GM21717 (cell line): ENCODE measurements at regions not wholly inside any gene's neighbourhood (a gene's known extent, or its start where the extent isn't known, plus 50 kb on each side); places are given as distances from the start of the nearest gene placed in this dataset.

ENCODE experiments used
- ATAC-seq: cut with Tn5 transposase; IDR thresholded peaks from one replicate; pipeline ENCODE4 v1.9.1; 2021; ENCODE audit warnings: mild to moderate bottlenecking, moderate library complexity; ENCODE audit not compliant: unreplicated experiment

DNA sequence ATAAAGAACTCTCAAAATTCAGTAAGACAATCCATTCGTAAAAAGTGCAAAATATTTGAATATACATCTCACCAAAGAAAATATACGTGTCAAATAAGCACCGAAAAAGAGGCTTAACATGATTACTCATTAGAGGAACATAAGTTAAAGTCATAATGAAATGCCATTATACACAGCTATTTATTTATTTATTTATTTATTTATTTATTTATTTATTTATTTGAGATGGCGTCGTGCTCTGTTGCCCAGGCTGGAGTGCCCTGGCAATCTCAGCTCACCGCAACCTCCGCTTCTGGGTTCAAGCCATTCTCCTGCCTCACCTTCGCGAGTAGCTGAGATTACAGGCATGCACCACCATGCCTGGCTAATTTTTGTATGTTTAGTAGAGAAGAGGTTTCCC is 203.6 kb upstream of the UBASH3B start:
- ATAC-seq = no peak

DNA sequence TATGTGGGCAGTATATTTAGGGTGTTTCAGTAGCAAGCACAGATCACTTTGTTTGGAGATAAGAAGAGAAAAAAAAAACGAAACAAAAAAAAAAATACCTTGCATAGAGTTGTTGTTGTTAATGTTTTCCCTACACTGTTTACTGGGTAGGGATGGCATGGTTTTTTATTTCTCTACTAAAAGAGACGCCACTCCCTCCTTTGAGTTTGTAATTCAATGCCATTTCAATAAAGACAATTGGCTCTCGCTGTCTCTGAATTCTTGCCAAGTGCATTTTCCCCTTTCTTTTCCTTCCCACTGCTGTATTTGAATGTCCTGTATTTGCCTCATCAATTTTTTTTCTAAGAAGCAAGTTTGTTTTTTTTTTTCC is 213.9 kb upstream of the UBASH3B start:
- no peak for ATAC-seq

DNA sequence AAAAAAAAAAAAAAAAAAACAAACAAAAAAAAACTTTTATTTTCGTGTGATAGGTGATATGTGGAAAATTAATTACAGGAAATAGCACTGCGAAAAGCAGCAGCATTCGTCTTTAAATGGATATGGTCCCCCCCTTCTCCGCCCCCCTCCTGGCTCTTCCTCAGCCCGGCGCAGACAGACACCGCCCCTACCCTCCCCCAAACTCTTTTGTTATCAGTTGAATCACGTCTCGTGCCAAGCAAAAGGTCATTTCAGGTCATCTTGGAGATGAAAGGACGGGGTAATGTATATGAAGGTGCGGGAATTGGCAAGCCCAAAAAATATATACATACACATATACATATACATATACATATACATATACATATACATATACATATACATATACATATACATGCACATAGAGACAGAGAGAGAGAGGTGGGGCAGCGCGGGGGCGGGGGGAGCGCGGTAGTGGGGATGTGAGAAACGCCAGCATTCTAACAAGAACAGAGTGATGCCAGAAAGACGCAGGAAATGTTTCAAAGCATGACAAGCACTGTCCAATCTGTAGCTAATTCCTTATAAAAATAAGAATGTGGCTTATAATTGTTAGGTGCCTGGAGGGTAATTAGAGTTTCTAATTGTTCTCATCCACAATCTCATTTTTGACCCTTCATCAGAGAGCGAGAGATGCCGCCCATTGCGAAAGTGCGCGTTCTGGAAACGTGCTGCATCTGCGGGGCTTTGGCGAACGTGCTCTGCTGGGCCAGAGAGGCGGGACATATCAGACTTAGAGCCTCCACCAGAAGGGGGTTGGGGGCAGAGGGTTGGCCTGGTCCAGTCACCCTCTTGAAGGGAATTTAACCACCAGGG is 214.5 kb upstream of the UBASH3B start:
- no peak for ATAC-seq

DNA sequence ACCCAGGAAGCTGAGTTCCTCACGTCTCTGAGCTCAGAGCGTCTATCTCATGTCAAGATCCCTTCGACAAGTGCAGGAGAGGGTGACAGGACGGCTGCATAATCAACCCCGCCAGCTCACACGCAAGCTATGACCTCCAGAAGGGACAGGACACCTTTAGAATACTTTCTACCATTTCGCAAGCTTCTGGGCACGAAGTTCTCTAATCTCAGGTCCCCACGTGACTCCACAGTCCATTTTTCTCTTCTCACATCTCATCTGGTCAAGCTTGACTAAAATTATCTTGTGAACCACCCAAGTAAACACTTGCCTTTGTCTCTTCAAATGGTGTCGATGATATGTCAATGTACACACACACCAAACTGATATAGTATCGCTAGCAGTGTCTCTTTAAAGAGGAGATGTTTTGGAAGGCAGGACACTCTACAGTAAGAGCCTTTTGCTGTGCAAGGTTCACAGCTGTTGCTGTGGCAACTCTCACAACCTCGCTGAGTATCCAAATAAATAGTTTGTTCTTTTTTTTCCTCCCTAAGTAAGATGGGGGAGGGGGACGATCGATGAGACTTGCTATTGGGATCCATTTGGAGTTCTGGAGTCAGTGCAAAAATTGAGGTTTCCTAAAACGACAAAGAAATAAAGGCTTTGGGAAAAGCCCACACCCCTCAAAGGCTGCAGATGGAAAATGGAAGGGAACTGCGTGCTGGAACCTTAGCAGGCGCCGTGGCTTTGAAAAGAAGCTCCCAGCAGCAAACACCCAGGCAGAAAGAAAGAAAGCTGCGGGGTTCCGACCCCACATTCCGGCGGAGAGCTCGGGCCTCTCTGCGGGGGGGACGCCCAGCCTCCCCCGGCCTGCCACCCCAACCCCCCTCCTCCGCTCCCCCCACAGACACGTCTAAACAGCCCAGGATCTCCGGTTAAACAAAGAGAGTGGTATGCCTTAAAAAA is 215.4 kb upstream of the UBASH3B start:
- ATAC-seq = no peak

DNA sequence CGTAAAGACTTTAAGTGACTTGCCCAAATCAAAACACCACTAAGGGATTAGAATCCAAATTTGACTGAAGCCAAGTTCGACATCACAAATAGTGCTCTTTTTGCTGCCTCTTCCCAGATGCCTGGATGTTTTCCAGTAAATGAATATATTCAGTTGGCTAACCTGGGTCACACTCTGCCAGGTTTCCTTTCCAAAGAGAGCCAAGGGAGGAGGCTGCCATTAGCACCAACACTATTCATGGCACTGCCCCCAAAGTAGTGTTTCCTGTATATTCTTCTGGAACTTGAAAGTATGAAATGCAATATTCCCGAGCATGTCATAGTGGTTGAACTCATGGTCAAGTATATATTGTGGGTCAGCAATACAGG is 219.3 kb upstream of the UBASH3B start:
- ATAC-seq = no peak

DNA sequence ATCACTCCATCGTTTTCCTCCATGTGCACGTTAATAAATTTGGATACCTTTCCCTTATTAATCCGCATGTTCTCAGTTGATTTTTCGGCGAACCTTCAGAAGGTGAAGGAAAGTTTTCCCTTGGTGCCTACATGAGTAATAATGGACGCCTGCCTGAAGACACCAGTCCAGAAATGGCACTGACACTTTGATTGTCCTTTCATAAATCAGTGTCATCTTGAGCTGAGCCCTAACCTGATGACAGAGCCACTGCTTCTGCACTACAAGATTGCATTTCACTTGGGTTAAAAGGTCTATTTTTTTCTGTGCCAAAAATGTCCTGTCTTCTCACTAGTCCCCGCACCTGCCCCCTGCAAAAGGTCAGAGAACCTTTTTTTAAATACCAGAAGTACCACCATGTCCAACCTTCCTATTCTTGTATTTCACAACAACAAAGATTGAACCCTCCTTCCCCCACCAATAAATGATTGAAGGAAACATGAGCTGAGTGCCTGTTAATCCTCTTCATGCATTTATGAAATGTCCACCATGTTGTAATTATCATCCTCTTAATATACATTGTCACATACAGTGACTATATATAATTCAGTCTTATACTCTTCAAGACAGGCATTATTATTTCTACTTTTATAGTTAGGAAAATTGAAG is 219.9 kb upstream of the UBASH3B start:
- ATAC-seq = no peak

DNA sequence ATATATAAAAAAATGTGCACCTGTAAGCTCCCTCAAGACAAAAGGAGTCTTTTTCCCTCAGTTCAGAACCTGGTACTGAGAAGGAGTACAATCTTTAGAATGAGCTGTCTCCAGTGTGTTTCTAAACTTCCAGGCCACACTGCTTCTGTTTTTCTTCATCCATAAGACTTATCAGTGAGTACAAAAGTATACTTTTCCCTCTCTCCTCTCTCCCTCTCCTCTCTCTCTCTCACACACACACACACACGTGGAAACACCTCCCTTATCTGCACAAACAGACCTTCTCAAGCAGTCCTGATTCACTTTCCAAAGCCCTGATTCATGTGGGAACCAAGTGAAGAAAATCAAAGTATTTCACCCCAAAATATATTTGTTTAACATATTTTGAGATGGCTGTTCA is 220.7 kb upstream of the UBASH3B start:
- no peak for ATAC-seq

DNA sequence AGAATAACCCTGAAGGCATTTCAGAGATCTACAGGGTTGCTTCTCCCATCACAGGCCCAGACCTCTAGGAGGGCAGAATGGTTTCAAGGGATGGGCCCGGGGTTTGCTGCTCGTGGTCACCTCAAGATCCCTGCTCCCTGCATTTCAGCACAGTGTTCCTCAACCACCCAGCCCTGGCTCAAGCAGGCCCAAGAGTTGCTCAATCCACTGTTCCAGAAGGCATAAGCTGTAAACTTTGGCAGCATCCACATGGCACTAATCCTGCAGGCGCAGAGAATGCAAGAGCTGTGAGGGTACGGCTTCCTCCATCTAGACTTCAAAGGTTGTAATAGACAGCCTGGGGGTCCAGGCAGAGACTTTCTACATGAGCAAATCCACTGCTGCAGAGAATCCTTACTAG is 225.0 kb upstream of the UBASH3B start:
- no peak for ATAC-seq

DNA sequence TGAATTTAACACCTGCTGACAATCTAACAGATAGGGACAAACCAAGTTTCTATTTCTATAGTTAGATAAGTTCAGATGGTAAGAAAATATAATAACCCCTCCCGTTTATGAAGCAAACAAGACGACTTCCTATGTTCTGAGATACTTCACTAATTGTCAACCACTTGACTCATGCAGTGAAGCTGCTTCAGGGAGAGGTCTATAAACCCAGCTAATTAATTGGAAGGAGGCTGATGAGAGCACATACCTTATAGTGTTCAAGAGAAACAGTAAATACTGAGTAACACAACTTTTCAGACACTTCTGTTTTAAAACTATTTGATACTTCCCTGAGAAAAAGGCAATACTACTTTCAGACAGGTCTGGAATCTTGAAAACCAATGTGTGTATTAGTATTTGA is 229.4 kb upstream of the UBASH3B start:
- ATAC-seq = no peak

DNA sequence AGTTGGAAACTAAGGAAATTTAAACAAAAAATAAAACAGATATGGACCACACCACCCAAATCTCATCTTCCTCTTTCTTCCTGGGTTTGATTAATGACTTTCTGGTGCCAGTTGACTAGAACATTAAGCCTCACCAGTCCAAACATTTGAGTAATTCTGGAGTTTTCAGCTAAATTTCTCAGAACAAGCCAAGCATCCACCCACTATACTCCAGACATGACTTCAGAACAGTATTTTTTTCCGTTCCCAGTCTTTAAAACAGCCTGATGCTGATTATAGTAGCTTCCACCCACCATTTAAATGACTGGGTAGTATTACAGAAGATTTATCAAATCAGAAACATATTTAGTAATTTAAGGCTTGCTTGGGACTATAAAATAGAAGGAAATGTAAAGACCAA is 230.9 kb upstream of the UBASH3B start:
- no peak for ATAC-seq

DNA sequence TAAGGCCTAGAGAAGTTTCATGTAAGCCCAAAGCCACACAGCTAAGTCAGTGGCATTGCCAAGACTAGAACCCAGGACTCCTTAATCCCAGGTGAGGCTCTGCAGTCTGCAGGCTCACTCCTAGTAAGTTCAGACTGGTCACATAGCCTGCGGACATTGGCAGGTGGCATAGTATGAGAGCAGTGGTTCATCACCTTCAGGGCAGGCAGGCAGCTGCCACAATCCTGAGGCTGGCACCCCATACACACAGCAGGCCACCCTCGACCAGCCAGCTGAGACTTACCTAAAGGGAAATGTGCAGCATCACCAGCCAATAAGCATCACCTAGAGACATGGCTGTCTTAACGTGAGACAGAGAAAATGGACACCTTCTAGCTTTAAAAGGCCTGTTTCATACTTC is 231.6 kb upstream of the UBASH3B start:
- no peak for ATAC-seq

DNA sequence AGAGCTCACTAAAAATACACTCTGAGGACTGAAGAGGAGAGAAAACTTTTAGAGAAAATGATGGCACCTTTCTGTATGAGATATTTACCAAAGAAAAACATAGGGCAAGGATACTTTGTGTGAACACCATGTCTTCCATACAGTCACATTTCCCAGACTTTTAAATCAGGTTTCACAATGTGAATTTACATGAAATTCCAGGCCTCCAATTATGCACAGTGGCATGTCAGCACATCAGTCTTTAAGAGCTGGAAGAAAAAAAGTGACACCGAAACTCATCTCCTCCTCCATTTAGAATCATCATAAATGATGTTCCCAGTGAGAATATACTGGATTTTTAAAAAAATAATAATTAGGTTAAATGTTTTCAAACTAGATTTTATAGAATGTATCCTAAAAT is 232.2 kb upstream of the UBASH3B start:
- ATAC-seq = no peak

DNA sequence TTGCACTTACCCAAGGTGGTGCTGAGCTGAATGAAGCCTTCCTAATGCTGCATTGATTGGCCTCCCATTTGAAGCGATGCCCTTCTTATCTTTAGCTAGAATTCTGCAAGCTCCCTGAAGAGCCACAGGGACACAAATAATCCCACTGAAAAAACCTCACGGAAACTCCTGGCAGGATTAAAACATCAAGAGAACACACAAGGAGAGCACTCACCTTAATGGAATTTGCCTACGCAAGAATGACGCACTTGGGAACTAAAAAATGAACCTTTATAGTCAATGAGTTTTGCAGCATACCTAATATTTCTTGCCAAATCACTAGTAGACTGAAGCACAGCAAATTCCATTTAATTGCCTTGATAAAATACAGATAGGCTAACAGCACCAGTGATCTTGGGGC is 232.8 kb upstream of the UBASH3B start:
- no peak for ATAC-seq

DNA sequence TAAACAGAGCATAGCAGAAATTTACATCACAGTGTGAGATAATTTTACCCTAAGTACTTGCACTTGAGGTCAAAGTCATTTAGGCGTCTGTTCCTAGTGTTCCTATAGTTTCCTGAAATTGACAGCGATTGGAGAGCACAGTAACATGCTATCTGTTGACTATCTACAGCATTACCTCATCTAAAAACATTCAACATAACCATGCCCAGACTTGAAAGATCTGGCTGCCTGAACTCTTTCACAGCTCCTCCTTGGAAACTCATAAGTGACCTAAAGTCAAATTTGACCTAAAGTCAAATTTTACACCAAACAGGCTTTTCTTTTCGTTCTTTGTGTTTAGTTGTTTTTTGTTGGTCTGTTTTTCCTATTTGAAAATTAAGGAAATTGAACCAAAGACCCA is 233.8 kb upstream of the UBASH3B start:
- no peak for ATAC-seq

DNA sequence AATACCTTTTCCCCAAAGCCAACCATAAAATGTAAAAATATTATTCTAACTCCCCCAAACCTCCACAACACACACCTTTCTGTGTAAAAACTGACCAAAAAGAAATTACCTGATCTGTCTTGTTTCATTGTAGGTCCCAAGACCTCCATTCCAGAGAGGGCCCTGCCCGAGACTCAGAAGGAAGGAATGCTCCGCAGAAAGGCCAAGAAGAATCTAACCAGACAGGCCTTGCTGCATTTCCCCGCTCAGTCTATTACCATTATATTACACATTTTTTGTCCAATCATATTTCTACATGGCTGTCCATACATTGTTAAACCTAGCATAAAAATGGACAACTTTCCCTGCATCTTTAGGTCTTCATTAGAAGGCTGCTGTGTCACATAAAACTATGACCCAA is 237.5 kb upstream of the UBASH3B start:
- ATAC-seq = no peak

DNA sequence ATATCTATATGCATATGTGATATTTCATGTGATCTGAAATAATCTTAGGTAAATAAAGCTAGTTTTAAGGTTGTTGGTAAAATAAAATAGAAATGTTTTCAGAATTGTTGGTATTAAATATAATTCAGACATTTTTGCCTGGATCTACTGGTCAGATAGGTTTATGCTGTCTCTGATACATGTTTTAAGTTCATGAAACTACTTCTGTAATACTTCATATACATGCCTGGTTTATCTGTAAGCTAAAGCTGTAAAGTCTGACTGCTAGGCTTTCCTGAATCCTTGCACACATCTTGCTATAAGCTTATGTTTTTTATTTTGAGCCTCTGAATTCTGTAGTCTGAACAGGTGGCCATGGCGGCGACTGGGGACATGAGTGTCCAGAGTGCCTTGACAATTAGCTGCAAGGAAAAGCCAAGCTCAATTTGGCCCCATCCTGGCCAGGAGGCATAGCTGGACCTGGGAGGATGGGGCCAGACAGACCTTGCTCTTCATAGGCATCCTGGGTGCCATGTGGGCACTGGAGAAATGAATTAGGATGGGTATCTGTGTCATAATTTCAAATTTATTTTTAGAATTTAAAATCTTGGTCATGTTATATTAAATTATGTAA is 241.0 kb upstream of the UBASH3B start:
- ATAC-seq = no peak

DNA sequence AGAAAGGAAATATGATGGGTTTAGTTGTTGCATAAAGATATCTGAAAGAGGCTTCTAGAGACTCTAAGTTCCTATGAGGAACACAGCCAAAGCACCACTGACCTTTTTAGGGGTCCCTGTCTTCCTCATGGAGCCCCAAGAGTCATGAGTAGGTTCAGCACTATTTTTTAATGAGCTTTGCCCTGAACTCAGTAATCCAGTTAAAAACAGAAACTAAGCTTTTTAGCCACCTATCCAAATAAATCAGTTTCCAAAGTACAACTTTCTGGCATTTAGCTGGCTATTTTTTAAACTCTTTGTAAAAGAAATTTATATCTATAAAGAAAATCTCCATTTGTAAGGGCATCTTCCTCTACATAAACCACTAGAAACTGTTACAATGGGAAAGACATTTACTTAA is 241.8 kb upstream of the UBASH3B start:
- ATAC-seq = no peak

DNA sequence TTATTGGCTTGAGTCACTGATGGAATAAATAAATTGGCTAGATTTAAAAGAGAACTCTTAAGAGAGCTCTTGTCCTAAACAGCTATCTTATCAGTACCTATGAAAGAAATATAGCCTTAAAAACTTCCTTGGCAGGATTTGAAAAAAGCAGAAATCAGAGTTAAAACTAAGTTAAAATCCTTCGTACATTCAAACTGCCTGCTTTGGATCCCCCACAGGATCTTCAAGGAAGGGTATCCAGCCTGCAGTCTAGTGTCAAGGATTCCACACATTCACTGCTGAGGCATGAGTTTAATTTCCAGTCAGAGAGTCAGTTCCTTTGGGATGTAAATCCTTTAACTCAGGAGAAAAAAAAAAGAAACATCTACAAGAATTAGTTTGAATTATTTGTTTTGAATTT is 242.9 kb upstream of the UBASH3B start:
- no peak for ATAC-seq

DNA sequence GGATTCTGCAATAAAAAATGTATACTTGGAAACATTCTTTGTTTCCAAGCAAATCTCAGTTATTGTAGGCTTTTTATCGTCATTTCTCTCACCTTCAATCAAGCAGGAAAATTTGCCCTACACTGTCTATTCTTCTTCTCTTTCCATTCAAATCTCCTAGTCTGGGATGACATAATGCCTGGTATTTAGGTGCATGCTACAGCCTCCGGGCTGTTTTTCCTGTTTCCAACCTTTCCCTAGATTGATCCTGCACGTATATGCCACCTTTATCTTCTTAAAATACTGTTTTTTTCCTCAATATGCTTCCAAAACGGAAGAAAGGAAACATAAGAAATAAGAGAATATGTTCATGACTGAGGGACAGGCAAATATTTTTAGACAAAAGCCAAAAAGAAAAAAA is 249.1 kb upstream of the UBASH3B start:
- no peak for ATAC-seq

DNA sequence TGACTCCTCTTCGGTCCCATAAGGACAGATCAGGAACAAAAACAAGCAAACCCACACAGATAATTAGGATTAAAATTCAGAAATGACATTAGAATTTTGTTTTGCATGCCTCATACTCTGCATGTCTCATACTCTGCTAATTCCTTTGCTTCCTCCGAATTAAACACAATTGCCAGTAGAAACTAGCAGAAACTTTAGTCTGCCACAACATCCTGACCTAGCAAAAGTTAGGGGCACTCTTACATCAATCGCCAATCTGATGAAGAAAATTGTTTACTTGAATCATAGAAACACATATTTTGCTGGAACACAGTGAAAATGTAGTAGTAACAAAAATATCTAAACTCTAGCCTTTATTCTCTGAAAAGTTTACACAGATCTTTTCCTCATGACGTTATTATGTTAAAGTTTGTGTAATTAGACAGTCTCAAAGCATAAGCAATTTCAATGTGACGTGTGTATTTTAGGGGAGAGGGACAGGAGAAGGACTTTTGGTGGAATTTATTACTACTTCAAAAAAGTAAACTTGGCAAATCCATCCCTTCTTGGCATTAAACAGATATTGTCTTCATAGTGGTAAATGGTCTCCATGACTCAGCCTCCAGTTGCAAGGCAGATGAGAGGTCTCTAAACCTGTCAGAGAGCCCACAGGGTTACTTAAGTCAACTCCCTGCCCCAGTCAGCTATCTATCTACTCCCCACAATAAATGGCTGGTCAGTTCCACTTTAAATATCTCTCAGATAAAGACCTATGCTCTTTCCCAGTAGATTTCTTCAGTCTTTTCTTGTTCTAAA is 249.8 kb upstream of the UBASH3B start:
- no peak for ATAC-seq
